Neural progenitor cell (in vitro differentiated cells): ENCODE measurements at regions not wholly inside any gene's neighbourhood (a gene's known extent, or its start where the extent isn't known, plus 50 kb on each side); places are given as distances from the start of the nearest gene placed in this dataset.

ENCODE experiments used
- DNase-seq: peaks from one replicate; pipeline ENCODE4 v3.0.0-alpha.2; 2016; ENCODE audit warnings: low spot score
- H2AFZ ChIP-seq: fragments of 200-600 bp; sonication (generic); replicated peaks from 2 replicates; pipeline ENCODE4 v1.6.1; 2016; ENCODE audit warnings: antibody characterized with exemption
- H3F3A ChIP-seq: fragments of 200-600 bp; sonication (generic); 2 replicates; pipeline ENCODE4 v1.6.1; 2016; ENCODE audit warnings: antibody characterized with exemption, low read depth
- H3K27ac ChIP-seq: fragments of 200-600 bp; sonication (generic); 2 replicates; pipeline ENCODE4 v1.5.1; 2016; ENCODE audit warnings: mild to moderate bottlenecking
- H3K27me3 ChIP-seq: fragments of 200-600 bp; sonication (generic); 2 replicates; pipeline ENCODE4 v1.6.1; 2016; ENCODE audit warnings: mild to moderate bottlenecking, moderate library complexity
- H3K36me3 ChIP-seq: fragments of 200-600 bp; sonication (generic); 2 replicates; pipeline ENCODE4 v1.5.1; 2016
- H3K4me1 ChIP-seq: fragments of 200-600 bp; sonication (generic); 2 replicates; pipeline ENCODE4 v1.6.1; 2016; ENCODE audit warnings: mixed run types
- H3K4me2 ChIP-seq: fragments of 200-600 bp; sonication (generic); 2 replicates; pipeline ENCODE4 v1.6.1; 2016
- H3K4me3 ChIP-seq: fragments of 200-600 bp; sonication (generic); 2 replicates; pipeline ENCODE4 v1.5.1; 2016
- H3K79me2 ChIP-seq: fragments of 200-600 bp; sonication (generic); 2 replicates; pipeline ENCODE4 v1.6.1; 2016; ENCODE audit warnings: low read depth
- H3K9ac ChIP-seq: fragments of 200-600 bp; sonication (generic); 2 replicates; pipeline ENCODE4 v1.6.1; 2016
- H3K9me3 ChIP-seq: fragments of 200-600 bp; sonication (generic); 2 replicates; pipeline ENCODE4 v1.5.1; 2016; ENCODE audit warnings: low read depth
- H4K20me1 ChIP-seq: fragments of 200-600 bp; sonication (generic); 2 replicates; pipeline ENCODE4 v1.6.1; 2016; ENCODE audit warnings: low read depth
- H3K27ac Mint-ChIP-seq: 3 replicates; pipeline ENCODE4 v1.8.0; 2021; ENCODE audit warnings: mixed read lengths
- H3K27me3 Mint-ChIP-seq: 2 replicates; pipeline ENCODE4 v1.8.0; 2022; ENCODE audit warnings: low read depth, mild to moderate bottlenecking, inconsistent platforms, moderate library complexity, mixed read lengths; ENCODE audit not compliant: insufficient read depth
- H3K36me3 Mint-ChIP-seq: 3 replicates; pipeline ENCODE4 v1.8.0; 2021; ENCODE audit warnings: mixed read lengths
- H3K4me1 Mint-ChIP-seq: 3 replicates; pipeline ENCODE4 v1.8.0; 2021; ENCODE audit warnings: mixed read lengths
- H3K4me3 Mint-ChIP-seq: 3 replicates; pipeline ENCODE4 v1.8.0; 2021; ENCODE audit warnings: mild to moderate bottlenecking, moderate library complexity, mixed read lengths
- H3K9me3 Mint-ChIP-seq: 3 replicates; pipeline ENCODE4 v1.8.0; 2020; ENCODE audit warnings: mixed read lengths
- EZH2 ChIP-seq: fragments of 200-600 bp; sonication (generic); IDR thresholded peaks from 2 replicates; pipeline ENCODE4 v1.6.1; 2017; ENCODE audit warnings: antibody characterized with exemption, mild to moderate bottlenecking, moderate library complexity
- EZH2phosphoT487 ChIP-seq: fragments of 200-600 bp; sonication (generic); IDR thresholded peaks from 2 replicates; pipeline ENCODE4 v1.6.1; 2017; ENCODE audit warnings: antibody characterized with exemption
- TF ChIP-seq, protein P1 (sequence below): fragments of 200-600 bp; sonication (generic); IDR thresholded peaks from 2 replicates; pipeline ENCODE4 v1.5.1; 2017; ENCODE audit warnings: antibody characterized with exemption, mild to moderate bottlenecking

DNA sequence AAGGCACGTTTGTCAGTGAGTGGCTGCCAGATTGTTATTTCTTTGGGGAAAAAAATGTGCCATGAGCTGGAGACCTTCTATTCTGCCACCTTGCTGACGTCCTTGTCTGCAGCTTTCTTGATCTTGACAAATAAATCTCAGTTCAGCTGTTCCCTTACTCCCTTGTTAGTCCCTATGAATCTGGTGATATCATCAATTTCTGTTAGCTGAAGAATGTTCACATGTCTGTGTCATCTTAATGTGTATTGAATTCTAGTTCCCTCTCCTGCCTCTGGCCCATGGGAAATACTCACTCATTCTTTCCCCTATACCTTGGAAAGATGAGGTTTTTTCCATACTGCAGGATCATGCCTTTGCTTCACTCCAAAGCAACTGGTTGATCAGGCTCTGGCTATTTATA, 649.9 kb upstream of the API5 start:
- H3K4me2 ChIP-seq: no peak overlapping the region
- no peaks in the 10 kb centered on the region for H3K4me1 ChIP-seq
- TF ChIP-seq EZH2: no peak
- no peak for TF ChIP-seq EZH2phosphoT487
- TF ChIP-seq, protein P1, sequence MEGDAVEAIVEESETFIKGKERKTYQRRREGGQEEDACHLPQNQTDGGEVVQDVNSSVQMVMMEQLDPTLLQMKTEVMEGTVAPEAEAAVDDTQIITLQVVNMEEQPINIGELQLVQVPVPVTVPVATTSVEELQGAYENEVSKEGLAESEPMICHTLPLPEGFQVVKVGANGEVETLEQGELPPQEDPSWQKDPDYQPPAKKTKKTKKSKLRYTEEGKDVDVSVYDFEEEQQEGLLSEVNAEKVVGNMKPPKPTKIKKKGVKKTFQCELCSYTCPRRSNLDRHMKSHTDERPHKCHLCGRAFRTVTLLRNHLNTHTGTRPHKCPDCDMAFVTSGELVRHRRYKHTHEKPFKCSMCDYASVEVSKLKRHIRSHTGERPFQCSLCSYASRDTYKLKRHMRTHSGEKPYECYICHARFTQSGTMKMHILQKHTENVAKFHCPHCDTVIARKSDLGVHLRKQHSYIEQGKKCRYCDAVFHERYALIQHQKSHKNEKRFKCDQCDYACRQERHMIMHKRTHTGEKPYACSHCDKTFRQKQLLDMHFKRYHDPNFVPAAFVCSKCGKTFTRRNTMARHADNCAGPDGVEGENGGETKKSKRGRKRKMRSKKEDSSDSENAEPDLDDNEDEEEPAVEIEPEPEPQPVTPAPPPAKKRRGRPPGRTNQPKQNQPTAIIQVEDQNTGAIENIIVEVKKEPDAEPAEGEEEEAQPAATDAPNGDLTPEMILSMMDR: no peak
- H3F3A ChIP-seq: no peaks in the 10 kb centered on the region
- no peaks in the 10 kb centered on the region for H3K36me3 ChIP-seq
- H3K4me1 Mint-ChIP-seq: peaks cover 2% of the 10 kb centered on the region
- no peaks in the 10 kb centered on the region for H3K9me3 Mint-ChIP-seq
- H3K27me3 ChIP-seq: no peaks in the 10 kb centered on the region
- H3K4me3 Mint-ChIP-seq: no peak overlapping the region
- no peak overlapping the region for H3K4me3 ChIP-seq
- H3K9me3 ChIP-seq: no peaks in the 10 kb centered on the region
- H3K27ac Mint-ChIP-seq: no peak overlapping the region
- H3K36me3 Mint-ChIP-seq: no peaks in the 10 kb centered on the region
- H3K27ac ChIP-seq: no peak overlapping the region
- H3K27me3 Mint-ChIP-seq: no peaks in the 10 kb centered on the region
- H3K9ac ChIP-seq: no peak overlapping the region
- no peak overlapping the region for H2AFZ ChIP-seq
- DNase-seq: no peak
- H3K79me2 ChIP-seq: no peaks in the 10 kb centered on the region
- no peaks in the 10 kb centered on the region for H4K20me1 ChIP-seq

DNA sequence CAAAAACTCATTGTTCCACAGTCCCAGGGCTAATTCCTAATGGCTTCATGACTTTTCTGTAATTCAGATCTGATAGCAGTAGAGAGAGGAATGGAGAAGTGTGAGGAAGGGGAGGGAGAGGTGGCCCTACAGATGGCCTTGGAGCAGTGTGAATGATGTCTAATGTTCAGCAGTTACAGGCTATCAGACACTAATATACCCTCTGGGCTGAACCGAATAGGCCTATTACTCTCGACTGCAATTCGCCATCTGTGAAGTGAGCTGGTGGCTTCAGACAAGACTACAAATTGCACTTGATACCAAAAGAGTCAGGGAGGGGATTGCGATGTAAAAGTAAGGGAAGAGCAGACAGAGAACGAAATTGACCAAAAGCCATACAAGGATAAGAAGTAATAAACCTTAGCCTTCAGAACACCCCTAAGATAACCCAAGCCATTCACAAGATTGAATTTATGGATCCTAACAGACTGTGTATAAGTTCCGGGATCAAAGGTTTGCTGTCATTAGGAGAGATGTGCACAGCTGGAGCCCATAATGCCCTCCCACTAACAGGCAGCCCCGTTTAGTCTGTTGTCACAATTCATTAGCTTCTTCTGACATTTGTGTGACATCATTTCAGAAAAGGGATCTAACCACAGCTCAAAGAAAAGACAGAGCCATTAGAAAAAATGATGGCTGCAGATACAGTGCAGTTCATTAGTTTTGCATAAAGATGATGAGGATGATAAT, 642.4 kb upstream of the API5 start:
- Histone ChIP-seq H4K20me1 (no peaks in the 10 kb centered on the region), H3K4me1 (no peaks in the 10 kb centered on the region), H3K9ac (no peak overlapping the region), H3K36me3 (no peaks in the 10 kb centered on the region), H3F3A (no peaks in the 10 kb centered on the region), H3K4me3 (no peak overlapping the region), H3K79me2 (no peaks in the 10 kb centered on the region), H3K4me2 (no peak overlapping the region), H3K9me3 (no peaks in the 10 kb centered on the region), H2AFZ (no peak overlapping the region), H3K27me3 (no peaks in the 10 kb centered on the region), H3K27ac (no peak overlapping the region)
- Mint-ChIP-seq H3K36me3 (no peaks in the 10 kb centered on the region), H3K4me3 (no peak overlapping the region), H3K9me3 (no peaks in the 10 kb centered on the region), H3K4me1 (no peaks in the 10 kb centered on the region), H3K27me3 (peaks cover 3% of the 10 kb centered on the region), H3K27ac (no peak overlapping the region)
- DNase-seq: no peak
- TF ChIP-seq EZH2phosphoT487 (no peak), EZH2 (no peak)
- TF ChIP-seq, protein P1: no peak

DNA sequence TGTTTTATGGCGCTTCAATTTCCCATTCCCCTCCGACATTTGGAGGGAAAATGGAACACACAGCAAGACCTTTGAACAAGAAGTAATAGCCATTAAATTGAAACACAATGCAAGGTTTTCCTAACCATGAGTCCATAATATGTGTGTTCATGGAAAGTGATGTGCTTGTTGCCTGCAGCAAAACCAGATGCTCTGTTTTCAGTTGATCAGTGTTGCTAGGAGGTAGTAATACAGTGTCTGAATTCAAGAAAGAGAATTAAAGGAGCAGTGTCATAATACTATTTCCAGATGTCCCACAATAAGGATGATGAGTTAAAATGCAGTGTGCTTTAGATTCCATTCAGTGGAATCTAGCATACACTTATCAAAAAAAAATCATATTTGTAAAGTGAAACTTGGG, 637.4 kb upstream of the API5 start:
- H2AFZ ChIP-seq: no peak overlapping the region
- no peaks in the 10 kb centered on the region for H3K4me1 ChIP-seq
- no peak overlapping the region for H3K4me3 ChIP-seq
- no peaks in the 10 kb centered on the region for H3K36me3 ChIP-seq
- H4K20me1 ChIP-seq: no peaks in the 10 kb centered on the region
- H3K4me2 ChIP-seq: no peak overlapping the region
- H3F3A ChIP-seq: no peaks in the 10 kb centered on the region
- Mint-ChIP-seq H3K4me3 (no peak overlapping the region), H3K9me3 (no peaks in the 10 kb centered on the region), H3K4me1 (no peaks in the 10 kb centered on the region), H3K27ac (no peak overlapping the region), H3K27me3 (peaks cover 3% of the 10 kb centered on the region), H3K36me3 (no peaks in the 10 kb centered on the region)
- H3K27ac ChIP-seq: no peak overlapping the region
- H3K9me3 ChIP-seq: no peaks in the 10 kb centered on the region
- TF ChIP-seq, protein P1: no peak
- TF ChIP-seq EZH2 (no peak), EZH2phosphoT487 (no peak)
- no peak overlapping the region for H3K9ac ChIP-seq
- no peaks in the 10 kb centered on the region for H3K27me3 ChIP-seq
- H3K79me2 ChIP-seq: no peaks in the 10 kb centered on the region
- DNase-seq: no peak
